ENCODE measurements at regions not wholly inside any gene's neighbourhood (a gene's known extent, or its start where the extent isn't known, plus 50 kb on each side); places are given as distances from the start of the nearest gene placed in this dataset.

DNA sequence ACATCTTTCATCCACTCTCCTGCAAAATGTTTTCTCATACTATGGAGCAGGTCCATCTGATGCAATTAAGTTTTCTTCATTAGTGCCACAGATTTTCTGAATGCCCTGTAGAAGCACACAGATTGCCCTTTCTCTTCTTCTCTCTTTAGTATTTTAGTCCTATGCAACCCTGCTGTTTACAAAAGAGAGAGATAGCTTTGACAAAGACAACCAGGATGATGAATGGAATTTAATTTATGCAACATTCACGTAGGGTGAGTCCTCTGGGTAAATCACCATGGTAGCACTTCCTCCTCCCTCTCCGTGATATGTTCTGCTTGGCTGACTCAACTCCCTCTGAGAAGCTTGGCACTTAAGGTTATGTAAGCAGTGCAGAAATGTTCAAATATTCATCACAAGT, 400.9 kb upstream of the PDE3A start:
- TF ChIP-seq, protein P1, sequence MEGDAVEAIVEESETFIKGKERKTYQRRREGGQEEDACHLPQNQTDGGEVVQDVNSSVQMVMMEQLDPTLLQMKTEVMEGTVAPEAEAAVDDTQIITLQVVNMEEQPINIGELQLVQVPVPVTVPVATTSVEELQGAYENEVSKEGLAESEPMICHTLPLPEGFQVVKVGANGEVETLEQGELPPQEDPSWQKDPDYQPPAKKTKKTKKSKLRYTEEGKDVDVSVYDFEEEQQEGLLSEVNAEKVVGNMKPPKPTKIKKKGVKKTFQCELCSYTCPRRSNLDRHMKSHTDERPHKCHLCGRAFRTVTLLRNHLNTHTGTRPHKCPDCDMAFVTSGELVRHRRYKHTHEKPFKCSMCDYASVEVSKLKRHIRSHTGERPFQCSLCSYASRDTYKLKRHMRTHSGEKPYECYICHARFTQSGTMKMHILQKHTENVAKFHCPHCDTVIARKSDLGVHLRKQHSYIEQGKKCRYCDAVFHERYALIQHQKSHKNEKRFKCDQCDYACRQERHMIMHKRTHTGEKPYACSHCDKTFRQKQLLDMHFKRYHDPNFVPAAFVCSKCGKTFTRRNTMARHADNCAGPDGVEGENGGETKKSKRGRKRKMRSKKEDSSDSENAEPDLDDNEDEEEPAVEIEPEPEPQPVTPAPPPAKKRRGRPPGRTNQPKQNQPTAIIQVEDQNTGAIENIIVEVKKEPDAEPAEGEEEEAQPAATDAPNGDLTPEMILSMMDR (conservative IDR thresholded peaks at IDR 0.05 in 1 of 2, IDR thresholded peaks at IDR 0.05 in 1 of 2; ENCODE audit: extremely low read depth in 1 of 2, insufficient read depth in 1 of 2, low read depth in 1 of 2, low read length in 2 of 2), result no peak
- no peak for TF ChIP-seq EZH2 (IDR thresholded peaks at IDR 0.05; ENCODE audit: borderline replicate concordance, low read length)

Measured in mammary epithelial cell (primary cell).